Right cardiac atrium (tissue), 5 donors: ENCODE measurements at regions not wholly inside any gene's neighbourhood (a gene's known extent, or its start where the extent isn't known, plus 50 kb on each side); places are given as distances from the start of the nearest gene placed in this dataset.
"Not testable (repeated sequence)": the region's sequence is repeated elsewhere in the genome, so short reads cannot be mapped to it uniquely, and the experiment has no call there.

Experiments used
- ATAC-seq, 2 donors: fragments of 200-7000 bp; cut with Tn5 transposase; one replicate each; pipeline versions ENCODE4 v1.8.0 to v1.9.1; 2020; ENCODE audit warnings: moderate library complexity in 2 of 2, mild to moderate bottlenecking in 1 of 2
- DNase-seq, 3 donors: peaks; one replicate each; pipeline ENCODE4 v3.0.0-alpha.2; 2020
- H3K27ac ChIP-seq: one replicate; pipeline ENCODE4 v1.5.1; 2013; ENCODE audit warnings: mild to moderate bottlenecking, low read length, control low read depth, moderate library complexity
- H3K27me3 ChIP-seq: one replicate; pipeline ENCODE4 v1.6.1; 2013; ENCODE audit not compliant: control insufficient read depth, insufficient read depth
- H3K4me1 ChIP-seq: one replicate; pipeline ENCODE4 v1.6.1; 2013; ENCODE audit warnings: low read length; ENCODE audit not compliant: control insufficient read depth, insufficient read depth
- H3K4me3 ChIP-seq: one replicate; pipeline ENCODE4 v1.5.1; 2013; ENCODE audit warnings: low read length, control low read depth
- H3K9me3 ChIP-seq: one replicate; pipeline ENCODE4 v1.6.1; 2013; ENCODE audit warnings: low read length; ENCODE audit not compliant: control insufficient read depth
- WGBS: extraction: QIAGEN DNeasy Blood & Tissue Kit; methylation state at CpG from one replicate; pipeline ENCODE4 v1.1.7; 2013; 5-methylcytosine and 5-hydroxymethylcytosine counted together
- intact Hi-C, 4 donors: fragments of 100-400 bp; cut with DNase I; formaldehyde crosslinking; loops; one replicate each; pipeline versions ENCODE4 v1.11.0 to v1.14.0; 2022 to 2023
- donor health status: healthy with polysubstance abuse.
- donor health status: DM: no; HTN: yes; CAD: no.
- donor health status: DM: no; HTN: no; CAD: no.
- donor health status: DM: no; HTN: yes; CAD: no; lungs with severe emphysema.
- donor health status: DM: yes; HTN: yes; CAD: no.

DNA sequence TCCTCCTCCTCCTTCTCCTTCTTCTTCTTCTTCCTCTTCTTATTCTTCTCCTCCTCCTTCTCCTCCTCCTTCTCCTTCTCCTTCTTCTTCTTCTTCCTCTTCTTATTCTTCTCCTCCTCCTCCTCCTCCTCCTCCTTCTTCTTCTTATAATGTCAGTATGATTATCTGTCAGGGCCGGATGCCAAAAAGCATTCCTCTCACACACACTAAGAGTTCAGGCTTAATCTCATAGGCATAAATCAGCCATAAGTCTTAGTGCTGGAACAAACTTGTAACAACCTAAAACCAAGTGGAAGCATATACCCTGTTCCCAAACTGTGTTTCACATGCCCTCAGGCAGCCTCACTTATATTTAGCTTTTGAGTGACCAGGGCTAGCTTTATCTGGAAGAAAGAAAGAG is 240.3 kb downstream of the LMX1A start:
- intact Hi-C loops, result no loop called here
- WGBS, result 34% methylated on average over 1 of the region's 1 CpG
- Histone ChIP-seq H3K9me3 (no peaks in the 10 kb centered on the region), H3K4me3 (no peak overlapping the region), H3K27me3 (peaks cover 2% of the 10 kb centered on the region), H3K4me1 (no peaks in the 10 kb centered on the region), H3K27ac (no peak overlapping the region)
- ATAC-seq (no peak), DNase-seq (no peak)

DNA sequence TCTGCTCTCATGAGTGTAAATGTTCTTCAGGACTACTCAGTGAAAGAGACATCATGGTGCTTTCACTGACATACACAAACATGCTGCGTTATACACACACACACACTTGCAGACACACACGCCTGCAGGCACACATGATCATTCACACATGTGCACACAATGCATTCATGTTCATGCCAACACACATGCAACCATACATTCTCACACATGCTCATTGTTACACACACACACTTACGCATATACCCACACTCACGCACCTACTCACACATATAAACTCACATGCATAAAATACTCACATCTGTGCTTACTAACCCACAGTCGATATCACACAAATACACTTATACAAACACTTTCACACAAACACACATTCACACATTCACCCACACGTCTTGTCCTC is 241.6 kb downstream of the LMX1A start:
- H3K27me3 ChIP-seq, result peaks cover 2% of the 10 kb centered on the region

DNA sequence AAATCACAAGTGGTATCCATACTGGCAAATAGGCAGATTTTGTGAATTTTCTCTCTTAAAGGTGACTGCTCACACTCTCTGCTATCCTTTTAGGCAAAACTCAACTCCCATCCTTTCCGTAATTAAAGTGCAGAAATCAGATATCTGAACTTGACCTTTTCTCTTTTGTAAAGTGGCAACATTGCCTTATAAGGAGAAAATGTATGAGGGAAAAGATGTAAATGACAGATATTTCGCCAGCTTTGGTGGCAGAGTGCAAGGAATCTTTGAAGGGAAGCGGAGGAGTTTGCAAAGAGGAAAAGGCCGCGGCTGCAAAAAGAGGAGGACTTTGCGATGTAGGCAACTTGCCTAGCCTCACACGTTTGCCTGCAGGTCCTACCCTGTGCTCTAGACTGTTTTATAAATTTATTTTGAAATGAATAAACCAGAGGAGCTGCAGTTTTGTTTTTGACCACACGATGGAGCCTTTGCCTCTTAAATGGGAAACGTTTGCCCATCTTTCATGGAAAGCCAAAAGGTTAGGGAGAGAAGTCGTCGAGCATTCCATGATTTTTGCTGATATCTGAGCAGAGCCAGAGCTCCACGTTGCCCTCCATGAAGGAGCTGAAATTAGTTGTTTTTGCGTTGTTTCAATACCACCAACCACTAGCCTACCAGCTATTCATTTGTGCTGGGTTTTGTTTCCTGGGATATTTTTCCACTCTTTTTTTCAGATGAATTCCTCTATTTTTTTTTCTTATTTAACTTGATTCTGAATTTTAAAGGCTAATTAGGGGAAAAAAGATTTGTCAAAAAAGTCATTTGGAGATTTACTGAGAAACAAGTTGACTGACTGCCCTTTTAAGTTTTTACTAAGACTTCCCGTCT is 242.3 kb downstream of the LMX1A start:
- DNase-seq, result peak in 1 of 3 donors; percentile 13
- Histone ChIP-seq H3K4me3 (no peak overlapping the region), H3K27ac (no peak overlapping the region), H3K9me3 (no peaks in the 10 kb centered on the region), H3K4me1 (no peaks in the 10 kb centered on the region), H3K27me3 (peaks cover 2% of the 10 kb centered on the region)
- no peak for ATAC-seq
- intact Hi-C loops, result no loop called here
- WGBS, result 20% methylated on average over 14 of the region's 14 CpGs

More for the DNA sequence above, 241.6 kb downstream of the LMX1A start:
- H3K9me3 ChIP-seq, result no peaks in the 10 kb centered on the region
- intact Hi-C loops, result no loop called here
- DNase-seq, result no peak
- no peak for ATAC-seq
- no peak overlapping the region for H3K4me3 ChIP-seq
- no peak overlapping the region for H3K27ac ChIP-seq
- H3K4me1 ChIP-seq, result no peaks in the 10 kb centered on the region
- WGBS, result 74% methylated on average over 6 of the region's 6 CpGs

DNA sequence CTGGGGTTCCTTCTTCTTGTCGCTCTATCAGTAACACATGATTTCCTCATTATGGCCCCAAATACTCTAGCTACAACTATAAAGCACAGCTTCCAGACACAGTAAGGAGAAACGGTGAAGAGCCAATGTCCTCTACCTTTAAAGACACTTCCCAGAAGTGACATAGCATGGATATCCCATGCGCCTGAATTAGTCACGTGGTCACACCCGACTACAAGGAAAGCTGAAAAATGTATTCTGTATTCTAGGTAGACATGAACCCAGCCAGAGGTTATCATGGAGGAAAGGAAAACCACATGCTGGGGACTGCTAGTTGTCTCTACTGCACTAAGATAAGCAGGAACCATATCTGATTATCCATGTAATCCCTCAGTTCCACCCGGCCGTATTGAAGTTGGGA is 244.3 kb downstream of the LMX1A start:
- 71% methylated on average over 7 of the region's 7 CpGs for WGBS

DNA sequence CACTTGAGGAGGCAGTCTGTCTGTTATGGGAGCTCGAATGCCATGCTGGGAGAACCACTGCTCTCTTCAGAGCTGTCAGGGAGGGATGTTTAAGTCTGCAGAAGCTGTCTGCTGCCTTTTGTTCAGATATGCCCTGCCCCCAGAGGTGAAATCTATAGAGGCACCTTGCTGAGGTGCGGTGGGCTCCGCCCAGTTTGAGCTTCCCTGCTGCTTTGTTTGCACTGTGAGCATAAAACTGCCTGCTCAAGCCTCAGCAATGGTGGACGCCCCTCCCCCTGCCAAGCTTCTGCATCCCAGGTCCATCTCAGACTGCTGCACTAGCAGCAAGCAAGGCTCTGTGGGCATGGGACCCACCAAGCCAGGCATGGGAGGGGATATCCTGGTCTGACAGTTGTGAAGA is 247.5 kb downstream of the LMX1A start:
- ATAC-seq (no peak), DNase-seq (no peak)
- Histone ChIP-seq H3K4me1 (no peaks in the 10 kb centered on the region), H3K9me3 (no peaks in the 10 kb centered on the region), H3K27ac (no peak overlapping the region), H3K27me3 (peaks cover 2% of the 10 kb centered on the region), H3K4me3 (no peak overlapping the region)
- 69% methylated on average over 4 of the region's 4 CpGs for WGBS
- intact Hi-C loops, result no loop called here

More for the DNA sequence above, 244.3 kb downstream of the LMX1A start:
- DNase-seq (no peak), ATAC-seq (no peak)
- intact Hi-C loops, result no loop called here
- Histone ChIP-seq H3K27ac (no peak overlapping the region), H3K4me1 (no peaks in the 10 kb centered on the region), H3K9me3 (no peaks in the 10 kb centered on the region), H3K27me3 (peaks cover 2% of the 10 kb centered on the region), H3K4me3 (no peak overlapping the region)

DNA sequence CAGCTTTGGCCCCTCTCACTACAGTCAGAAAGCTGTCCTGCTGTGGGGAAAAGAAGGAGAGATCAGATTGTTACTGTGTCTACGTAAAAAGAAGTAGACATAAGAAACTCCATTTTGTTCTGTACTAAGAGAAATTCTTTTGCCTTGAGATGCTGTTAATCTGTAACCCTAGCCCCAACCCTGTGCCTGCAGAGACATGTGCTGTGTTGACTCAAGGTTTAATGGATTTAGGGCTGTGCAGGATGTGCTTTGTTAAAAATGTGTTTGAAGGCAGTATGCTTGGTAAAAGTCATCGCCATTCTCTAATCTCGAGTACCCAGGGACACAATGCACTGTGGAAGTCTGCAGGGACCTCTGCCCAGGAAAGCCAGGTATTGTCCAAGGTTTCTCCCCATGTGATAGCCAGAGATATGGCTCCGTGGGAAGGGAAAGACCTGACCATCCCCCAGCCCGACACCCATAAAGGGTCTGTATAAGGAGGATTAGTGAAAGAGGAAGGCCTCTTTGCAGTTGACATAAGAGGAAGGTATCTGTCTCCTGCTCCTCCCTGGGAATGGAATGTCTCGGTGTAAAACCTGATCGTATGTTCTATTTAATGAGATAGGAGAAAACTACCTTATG is 263.9 kb downstream of the LMX1A start:
- H3K27me3 ChIP-seq, H3K9me3 ChIP-seq, H3K27ac ChIP-seq, ATAC-seq, H3K4me3 ChIP-seq, DNase-seq, intact Hi-C loops, H3K4me1 ChIP-seq: not testable (repeated sequence)
- WGBS, result 67% methylated on average over 7 of the region's 7 CpGs

DNA sequence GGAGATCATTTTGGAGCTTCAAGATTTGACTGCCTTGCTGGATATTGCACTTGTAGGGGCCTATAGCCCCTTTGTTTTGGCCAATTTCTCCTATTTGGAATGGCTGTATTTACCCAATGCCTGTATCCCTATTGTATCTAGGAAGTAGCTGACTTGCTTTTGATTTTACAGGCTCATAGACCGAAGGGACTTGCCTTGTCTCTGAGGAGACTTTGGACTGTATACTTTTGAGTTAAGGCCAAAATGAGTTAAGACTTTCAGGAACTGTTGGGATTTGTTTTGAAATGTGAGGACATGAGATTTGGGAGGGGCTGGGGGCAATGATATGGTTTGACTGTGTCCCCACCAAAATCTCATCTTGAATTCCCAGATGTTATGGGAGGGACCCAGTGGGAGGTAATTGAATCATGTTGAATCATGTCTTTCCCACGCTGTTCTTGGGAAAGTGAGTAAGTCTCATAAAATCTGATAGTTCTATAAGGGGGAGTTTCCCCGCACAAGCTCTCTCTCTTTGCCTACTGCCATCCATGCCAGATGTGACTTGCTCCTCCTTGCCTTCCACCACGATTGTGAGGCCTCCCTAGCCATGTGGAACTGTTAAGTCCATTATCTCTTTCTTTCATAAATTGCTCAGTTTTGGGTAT is 276.1 kb downstream of the LMX1A start:
- WGBS, result 53% methylated on average over 4 of the region's 4 CpGs

DNA sequence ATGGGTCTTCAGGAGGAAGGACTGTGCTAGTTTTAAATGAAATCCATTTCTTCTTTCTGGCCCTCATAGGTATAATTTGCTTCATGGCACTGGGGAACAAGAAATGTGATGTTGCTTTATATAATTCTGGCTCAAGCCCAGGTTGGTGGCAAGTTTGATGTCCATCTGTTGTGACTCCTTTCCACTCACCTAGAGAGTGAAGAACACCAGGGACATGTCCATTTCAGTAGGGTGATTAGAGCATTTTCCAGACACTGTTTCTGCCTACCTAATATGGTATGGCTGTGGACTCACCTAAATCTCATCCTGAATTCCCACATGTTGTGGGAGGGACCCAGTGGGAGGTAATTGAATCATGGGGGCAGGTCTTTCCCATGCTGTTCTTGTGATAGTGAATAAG is 278.1 kb downstream of the LMX1A start:
- intact Hi-C loops, result loop anchor here in 3 of 4 donors (10.0 kb wide), 3 partner anchors 1544 to 1664 kb away; no protein-coding TSS in a partner anchor
- Histone ChIP-seq H3K9me3 (no peaks in the 10 kb centered on the region), H3K4me1 (no peaks in the 10 kb centered on the region), H3K27me3 (no peaks in the 10 kb centered on the region), H3K27ac (no peak overlapping the region), H3K4me3 (no peak overlapping the region)
- DNase-seq, result no peak
- no peak for ATAC-seq

More for the DNA sequence above, 276.1 kb downstream of the LMX1A start:
- no peak overlapping the region for H3K27ac ChIP-seq
- no peak overlapping the region for H3K4me3 ChIP-seq
- DNase-seq (no peak), ATAC-seq (no peak)
- H3K4me1 ChIP-seq, result no peaks in the 10 kb centered on the region
- intact Hi-C loops, result no loop called here
- no peaks in the 10 kb centered on the region for H3K27me3 ChIP-seq
- H3K9me3 ChIP-seq, result no peaks in the 10 kb centered on the region

DNA sequence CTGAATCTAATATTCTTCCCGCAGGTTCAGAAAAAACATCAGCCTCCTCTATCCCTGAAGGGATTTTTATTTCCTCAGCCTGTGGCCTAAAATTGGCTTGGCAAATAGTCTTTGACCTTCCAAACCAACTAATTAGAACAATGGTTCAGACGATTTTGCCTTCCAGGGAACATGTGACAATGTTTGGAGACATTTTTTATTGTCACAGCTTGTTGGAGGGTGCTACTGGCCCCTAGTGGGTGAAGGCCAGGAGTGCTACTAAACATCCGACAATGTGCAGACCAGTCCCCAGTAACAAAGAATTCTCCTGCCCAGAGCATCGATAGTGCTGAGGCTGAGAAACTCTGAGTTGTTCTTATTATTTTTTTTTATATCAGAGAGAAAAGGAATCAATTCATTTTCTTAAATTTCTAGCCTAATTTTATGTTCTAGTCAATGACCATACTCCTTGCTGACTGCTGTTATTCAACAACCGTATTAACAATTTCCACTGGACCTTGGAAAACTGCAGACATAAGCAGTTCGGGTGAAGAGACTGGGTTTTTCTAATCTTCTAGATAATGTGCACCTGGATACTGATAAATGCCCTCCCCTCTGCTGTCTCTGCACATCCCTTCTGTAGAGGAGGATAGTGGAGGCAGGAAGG is 280.7 kb downstream of the LMX1A start:
- no peaks in the 10 kb centered on the region for H3K9me3 ChIP-seq
- intact Hi-C loops, result loop anchor here in 3 of 4 donors (10.0 kb wide), 3 partner anchors 1541 to 1661 kb away; no protein-coding TSS in a partner anchor
- no peaks in the 10 kb centered on the region for H3K27me3 ChIP-seq
- 46% methylated on average over 6 of the region's 6 CpGs for WGBS
- no peaks in the 10 kb centered on the region for H3K4me1 ChIP-seq
- DNase-seq (no peak), ATAC-seq (peak; percentile 50 to 51)
- no peak overlapping the region for H3K4me3 ChIP-seq
- no peak overlapping the region for H3K27ac ChIP-seq

DNA sequence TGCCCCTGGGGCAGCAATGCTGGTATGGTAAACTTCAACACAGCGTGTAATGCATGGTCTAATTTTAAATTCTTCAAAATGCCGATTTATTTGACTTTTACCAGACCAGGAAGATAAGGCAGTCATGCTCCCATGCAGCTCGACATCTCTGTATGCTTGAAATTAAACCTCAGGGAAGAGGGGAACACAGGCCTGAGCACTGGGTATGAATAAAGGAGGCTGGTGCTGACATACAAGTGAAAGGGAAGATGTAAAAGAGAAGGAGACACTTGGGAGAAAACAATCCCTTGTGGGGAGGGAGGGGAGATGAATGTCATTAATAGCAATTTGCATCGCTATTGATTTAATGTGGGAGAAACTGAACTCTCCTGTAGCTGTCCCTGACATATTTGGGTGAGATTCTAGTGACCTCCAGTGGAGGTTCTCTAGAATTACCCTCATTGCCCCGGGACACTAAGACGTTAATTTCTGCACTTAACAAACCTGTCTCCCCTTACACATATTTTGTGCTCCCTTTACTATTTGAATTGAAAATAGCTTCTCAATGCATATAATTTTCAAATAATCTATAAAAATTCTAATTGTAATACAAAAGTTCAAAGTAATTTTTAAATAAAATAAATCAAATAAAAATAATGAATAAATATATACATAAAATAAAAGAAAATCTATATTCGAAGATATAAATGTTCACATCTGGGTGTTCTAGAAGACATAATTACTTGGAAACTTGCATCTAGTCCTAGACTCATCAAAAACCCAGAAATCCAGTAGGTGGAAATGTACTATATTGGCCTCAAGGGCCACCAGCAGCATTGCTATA is 283.1 kb downstream of the LMX1A start:
- H3K27ac ChIP-seq, result no peak overlapping the region
- H3K27me3 ChIP-seq, result no peaks in the 10 kb centered on the region
- H3K9me3 ChIP-seq, result no peaks in the 10 kb centered on the region
- H3K4me1 ChIP-seq, result no peaks in the 10 kb centered on the region
- intact Hi-C loops, result loop anchor here in 3 of 4 donors (10.0 kb wide), 3 partner anchors 1539 to 1659 kb away; no protein-coding TSS in a partner anchor
- WGBS, result 35% methylated on average over 7 of the region's 7 CpGs
- ATAC-seq (peak; percentile 55 to 61), DNase-seq (no peak)
- H3K4me3 ChIP-seq, result no peak overlapping the region
